GM12872 (cell line): ENCODE measurements at regions not wholly inside any gene's neighbourhood (a gene's known extent, or its start where the extent isn't known, plus 50 kb on each side); places are given as distances from the start of the nearest gene placed in this dataset.

Experiments used
- CTCF ChIP-seq: IDR thresholded peaks from 3 replicates; pipeline ENCODE4 v1.5.1; 2011; ENCODE audit warnings: low read depth, mild to moderate bottlenecking, low read length, moderate library complexity; ENCODE audit not compliant: insufficient read depth

DNA sequence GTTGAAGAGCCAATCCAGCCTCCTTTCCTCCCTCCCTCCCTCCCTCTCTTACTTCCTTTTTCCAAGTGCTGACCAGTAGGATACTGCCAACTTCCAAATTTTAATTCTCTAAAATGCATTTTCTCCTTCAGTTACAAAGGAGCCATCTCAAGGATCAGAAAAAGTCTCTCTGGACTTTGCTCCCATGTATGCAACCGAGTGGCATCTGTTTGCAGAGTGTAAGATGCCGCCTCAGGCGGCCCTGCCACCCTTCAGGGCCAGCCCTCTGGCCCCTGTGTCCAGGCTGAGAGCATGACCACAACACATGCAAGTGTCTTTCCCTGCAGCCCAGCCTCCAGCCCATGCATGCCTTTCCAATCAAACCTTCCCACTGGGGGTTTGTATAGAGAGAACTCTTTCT is 205.3 kb upstream of the RAB4A start:
- TF ChIP-seq CTCF: no peak

DNA sequence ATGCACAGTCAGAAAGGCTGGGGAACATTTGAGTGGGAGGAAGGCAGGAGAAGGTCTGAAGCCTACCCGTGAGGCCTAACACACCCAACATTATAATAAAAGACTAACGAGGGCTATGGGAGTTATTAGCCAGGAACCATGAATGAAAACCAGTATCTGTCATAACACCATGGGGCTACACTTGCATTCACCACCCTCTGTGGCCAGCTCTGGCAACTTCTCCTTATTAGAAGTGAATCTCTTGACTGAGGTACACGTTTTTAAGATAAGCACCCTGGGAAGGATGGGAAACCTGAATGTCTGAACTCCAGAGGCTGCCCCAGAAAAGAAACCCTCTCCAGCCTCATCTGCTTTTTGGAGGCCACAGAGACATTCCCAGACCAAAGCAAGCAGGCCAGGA is 204.3 kb upstream of the RAB4A start:
- TF ChIP-seq CTCF: no peak

DNA sequence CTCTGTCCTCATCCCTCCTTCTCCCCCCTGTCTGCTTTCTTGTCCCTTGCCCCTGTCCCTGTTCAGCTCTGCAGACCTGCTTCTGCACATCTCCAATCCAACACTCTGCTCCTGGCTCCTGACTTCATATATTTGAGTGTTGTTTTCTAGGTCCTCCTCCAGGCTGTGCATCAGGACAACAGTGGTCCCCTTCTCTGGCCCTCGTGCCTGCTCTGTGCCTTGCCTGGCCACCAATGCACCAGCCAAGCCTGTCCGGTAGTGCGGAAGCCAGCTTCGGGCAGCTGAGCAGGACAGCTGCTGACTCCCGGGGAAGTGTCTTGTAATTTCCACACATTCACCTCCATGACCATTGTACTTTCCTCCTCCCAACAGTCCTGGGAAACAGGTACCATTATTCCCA is 203.4 kb upstream of the RAB4A start:
- no peak for TF ChIP-seq CTCF

GRCh38 chr1:229068270-229068987 is 202.5 kb upstream of the RAB4A start:
- TF ChIP-seq CTCF: no peak

GRCh38 chr1:229069176-229069575 is 201.7 kb upstream of the RAB4A start:
- no peak for TF ChIP-seq CTCF

GRCh38 chr1:229070168-229070567 is 200.7 kb upstream of the RAB4A start:
- TF ChIP-seq CTCF: no peak

DNA sequence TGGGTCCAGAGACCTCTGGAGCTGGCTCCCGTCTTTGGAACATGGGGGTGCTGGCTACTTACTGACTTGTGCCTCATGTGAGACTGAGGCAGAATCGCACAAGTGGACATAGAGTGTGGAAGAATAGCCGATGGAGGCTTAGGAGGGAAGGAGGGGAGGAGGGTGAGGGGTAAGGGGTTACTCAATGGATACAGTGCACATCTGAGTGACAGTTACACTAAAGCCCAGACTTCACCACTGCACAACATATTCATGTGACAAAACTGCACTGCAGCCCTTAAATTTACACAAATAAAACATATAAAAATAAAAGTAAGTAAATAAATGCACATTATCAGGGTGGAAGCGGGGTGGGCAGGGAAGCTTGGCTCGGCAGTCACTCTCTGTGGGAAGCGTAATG is 197.7 kb upstream of the RAB4A start:
- TF ChIP-seq CTCF: no peak
